Pancreas (tissue), 10 donors: ENCODE measurements at regions not wholly inside any gene's neighbourhood (a gene's known extent, or its start where the extent isn't known, plus 50 kb on each side); places are given as distances from the start of the nearest gene placed in this dataset.

Experiments
- ATAC-seq, 4 donors: fragments of 200-7000 bp; cut with Tn5 transposase; one replicate each; pipeline versions ENCODE4 v1.8.0 to v1.9.1; 2020; ENCODE audit warnings: mild to moderate bottlenecking in 4 of 4, moderate library complexity in 4 of 4
- DNase-seq, 6 donors: peaks; one replicate each; pipeline ENCODE4 v3.0.0-alpha.2; 2020
- FAIRE-seq: peaks from 2 replicates; lab custom pipeline; 2012; peaks lifted over from hg19 to GRCh38; lab: Jason Lieb, UNC
- H3K27ac ChIP-seq, 4 donors: fragments of 200-600 bp; sonication (generic); 1 replicate in 3 of 4; 2 replicates in 1 of 4; pipeline versions ENCODE4 v1.5.0 to v1.8.0; 2020
- H3K27me3 ChIP-seq, 4 donors: fragments of 200-600 bp; one replicate each; pipeline ENCODE4 v1.8.0; 2021
- H3K36me3 ChIP-seq, 3 donors: fragments of 200-600 bp; sonication (generic) in 1 of 3; one replicate each; pipeline versions ENCODE4 v1.5.0 to v1.8.0; 2020 to 2021
- H3K4me1 ChIP-seq, 3 donors: fragments of 200-600 bp; one replicate each; pipeline ENCODE4 v1.8.0; 2021
- H3K4me3 ChIP-seq, 4 donors: fragments of 200-600 bp; sonication (generic) in 2 of 4; one replicate each; pipeline versions ENCODE4 v1.5.0 to v1.8.0; 2020 to 2021
- H3K9me3 ChIP-seq, 4 donors: fragments of 200-600 bp; one replicate each; pipeline ENCODE4 v1.8.0; 2021
- WGBS, 2 donors: extraction: QIAGEN DNeasy Blood & Tissue Kit; methylation state at CpG; one replicate each; pipeline ENCODE4 v1.1.7; 2013; 5-methylcytosine and 5-hydroxymethylcytosine counted together
- intact Hi-C, 3 donors: fragments of 100-400 bp; cut with DNase I; formaldehyde crosslinking; loops; one replicate each; pipeline versions ENCODE4 v1.11.1 to v1.14.2; 2022
- TF ChIP-seq, protein P1 (sequence below), 4 donors: fragments of 200-600 bp; sonication (generic) in 3 of 4; IDR thresholded peaks; one replicate each; pipeline versions ENCODE4 v1.5.0 to v1.8.0; 2021; ENCODE audit warnings: antibody characterized with exemption in 4 of 4
- donor health status: healthy with polysubstance abuse.
- donor health status: DM: no; HTN: no; CAD: no; lungs with moderate emphysema.
- donor health status: DM: no; HTN: no; CAD: no.
- donor health status: control.
- donor health status: control.
- donor health status: Bipolar disorder and iron deficiency.
- donor health status: DM: yes; HTN: yes; CAD: no.
- donor health status: DM: no; HTN: no; CAD: no.
- donor health status: DM: no; HTN: no; CAD: no.
- donor health status: DM: yes; HTN: yes; CAD: no.

DNA sequence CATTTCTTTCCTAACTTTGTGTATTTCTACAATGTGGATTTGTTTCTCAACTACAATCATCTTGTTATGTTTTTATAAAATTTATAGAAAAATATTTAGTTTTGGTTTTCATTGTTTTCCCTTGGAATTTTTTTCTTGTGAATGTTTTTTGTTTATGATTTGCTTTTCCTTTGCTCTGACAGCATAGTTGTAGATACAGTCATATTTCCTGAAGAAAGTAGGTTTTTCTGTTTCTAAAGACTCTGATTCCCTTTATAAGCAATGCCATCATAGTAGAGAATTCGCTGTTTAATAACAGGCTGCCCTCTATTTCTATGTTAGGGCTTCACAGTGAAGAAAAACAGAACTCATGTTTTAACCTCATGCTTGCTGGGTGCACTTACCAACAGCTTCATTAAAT lies 482.3 kb downstream of the ZBBX start:
- Histone ChIP-seq H3K9me3 (no peaks in the 10 kb centered on the region), H3K4me1 (no peaks in the 10 kb centered on the region), H3K36me3 (no peaks in the 10 kb centered on the region), H3K27ac (no peak overlapping the region), H3K4me3 (no peak overlapping the region), H3K27me3 (no peaks in the 10 kb centered on the region)
- intact Hi-C loops: no loop called here
- DNase-seq (no peak), ATAC-seq (no peak), FAIRE-seq (no peak)
- 64 to 87% methylated on average over 1 of the region's 1 CpG for WGBS, 2 donors
- TF ChIP-seq, protein P1, sequence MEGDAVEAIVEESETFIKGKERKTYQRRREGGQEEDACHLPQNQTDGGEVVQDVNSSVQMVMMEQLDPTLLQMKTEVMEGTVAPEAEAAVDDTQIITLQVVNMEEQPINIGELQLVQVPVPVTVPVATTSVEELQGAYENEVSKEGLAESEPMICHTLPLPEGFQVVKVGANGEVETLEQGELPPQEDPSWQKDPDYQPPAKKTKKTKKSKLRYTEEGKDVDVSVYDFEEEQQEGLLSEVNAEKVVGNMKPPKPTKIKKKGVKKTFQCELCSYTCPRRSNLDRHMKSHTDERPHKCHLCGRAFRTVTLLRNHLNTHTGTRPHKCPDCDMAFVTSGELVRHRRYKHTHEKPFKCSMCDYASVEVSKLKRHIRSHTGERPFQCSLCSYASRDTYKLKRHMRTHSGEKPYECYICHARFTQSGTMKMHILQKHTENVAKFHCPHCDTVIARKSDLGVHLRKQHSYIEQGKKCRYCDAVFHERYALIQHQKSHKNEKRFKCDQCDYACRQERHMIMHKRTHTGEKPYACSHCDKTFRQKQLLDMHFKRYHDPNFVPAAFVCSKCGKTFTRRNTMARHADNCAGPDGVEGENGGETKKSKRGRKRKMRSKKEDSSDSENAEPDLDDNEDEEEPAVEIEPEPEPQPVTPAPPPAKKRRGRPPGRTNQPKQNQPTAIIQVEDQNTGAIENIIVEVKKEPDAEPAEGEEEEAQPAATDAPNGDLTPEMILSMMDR (IDR thresholded peaks at IDR 0.05): no peak

DNA sequence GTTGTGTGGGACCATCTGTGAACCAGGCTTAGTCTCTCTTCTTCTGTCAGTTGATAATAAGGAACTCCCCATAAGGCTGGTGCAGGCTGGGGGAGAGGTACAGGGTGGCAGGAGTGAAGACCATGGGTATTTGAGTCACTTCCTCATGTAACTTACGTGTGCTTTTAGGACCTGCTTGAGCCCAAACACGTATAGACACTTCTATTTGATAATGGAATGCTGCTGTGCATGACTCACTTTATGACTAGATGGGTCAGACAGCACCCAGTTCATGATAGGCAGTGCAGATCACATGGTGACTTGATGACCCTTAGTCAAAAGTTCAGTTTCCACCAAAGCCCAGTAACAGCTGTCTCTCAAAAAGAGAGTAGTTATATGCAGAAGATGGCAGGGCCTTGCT lies 490.9 kb downstream of the ZBBX start:
- Histone ChIP-seq H3K4me3 (no peak overlapping the region), H3K4me1 (no peaks in the 10 kb centered on the region), H3K27me3 (no peaks in the 10 kb centered on the region), H3K27ac (no peak overlapping the region), H3K36me3 (no peaks in the 10 kb centered on the region), H3K9me3 (no peaks in the 10 kb centered on the region)
- 70 to 72% methylated on average over 2 of the region's 2 CpGs for WGBS, 2 donors
- intact Hi-C loops: no loop called here
- ATAC-seq (no peak), FAIRE-seq (no peak), DNase-seq (no peak)
- TF ChIP-seq, protein P1 (IDR thresholded peaks at IDR 0.05): no peak

DNA sequence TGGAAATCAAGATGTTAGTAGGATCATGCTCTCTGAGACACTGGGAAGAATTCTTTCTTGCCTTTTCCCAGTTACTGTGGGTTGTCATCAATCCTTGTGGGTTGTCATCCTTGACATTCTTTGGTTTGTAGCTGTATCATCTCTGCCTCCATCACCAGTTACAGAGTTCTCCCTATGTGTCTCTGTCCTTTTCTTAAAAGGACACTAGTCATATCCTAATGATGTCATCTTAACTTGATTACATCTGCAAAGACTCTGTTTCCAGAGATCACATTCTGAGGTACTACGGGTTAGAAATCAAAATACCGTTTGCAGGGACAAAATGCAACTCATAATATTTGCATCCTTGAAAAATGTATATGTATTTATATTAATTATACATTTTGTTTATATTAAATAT lies 500.4 kb downstream of the ZBBX start:
- FAIRE-seq (no peak), ATAC-seq (no peak), DNase-seq (no peak)
- TF ChIP-seq, protein P1 (IDR thresholded peaks at IDR 0.05): no peak
- no peaks in the 10 kb centered on the region for H3K4me1 ChIP-seq
- intact Hi-C loops: no loop called here
- H3K36me3 ChIP-seq: no peaks in the 10 kb centered on the region
- H3K9me3 ChIP-seq: no peaks in the 10 kb centered on the region
- H3K27me3 ChIP-seq: peaks cover 0 to 6% (median 0%) of the 10 kb centered on the region in 4 donors
- H3K27ac ChIP-seq: no peak overlapping the region
- no peak overlapping the region for H3K4me3 ChIP-seq
- WGBS, 2 donors: 85 to 89% methylated on average over 2 of the region's 2 CpGs

- FAIRE-seq (no peak), DNase-seq (no peak), ATAC-seq (no peak)
- TF ChIP-seq, protein P1 (IDR thresholded peaks at IDR 0.05): no peak
- Histone ChIP-seq H3K27me3 (no peaks in the 10 kb centered on the region), H3K36me3 (no peaks in the 10 kb centered on the region), H3K9me3 (no peaks in the 10 kb centered on the region), H3K4me3 (no peak overlapping the region), H3K27ac (no peak overlapping the region), H3K4me1 (no peaks in the 10 kb centered on the region)
- intact Hi-C loops: no loop called here
Observed at GRCh38 chr3:166877971-166878370, 502.1 kb downstream of the ZBBX start.

GRCh38 chr3:166864473-166865467 lies 515.3 kb downstream of the ZBBX start:
- DNase-seq (peak in 1 of 6 donors; percentile 44), FAIRE-seq (no peak), ATAC-seq (no peak)
- H3K9me3 ChIP-seq: no peaks in the 10 kb centered on the region
- H3K4me1 ChIP-seq: no peaks in the 10 kb centered on the region
- no peak overlapping the region for H3K27ac ChIP-seq
- no peaks in the 10 kb centered on the region for H3K36me3 ChIP-seq
- no peaks in the 10 kb centered on the region for H3K27me3 ChIP-seq
- TF ChIP-seq, protein P1 (IDR thresholded peaks at IDR 0.05): no peak
- no peak overlapping the region for H3K4me3 ChIP-seq
- intact Hi-C loops: no loop called here
- 80 to 90% methylated on average over 10 of the region's 10 CpGs for WGBS, 2 donors
